ENCODE measurements at regions not wholly inside any gene's neighbourhood (a gene's known extent, or its start where the extent isn't known, plus 50 kb on each side); places are given as distances from the start of the nearest gene placed in this dataset.

DNA sequence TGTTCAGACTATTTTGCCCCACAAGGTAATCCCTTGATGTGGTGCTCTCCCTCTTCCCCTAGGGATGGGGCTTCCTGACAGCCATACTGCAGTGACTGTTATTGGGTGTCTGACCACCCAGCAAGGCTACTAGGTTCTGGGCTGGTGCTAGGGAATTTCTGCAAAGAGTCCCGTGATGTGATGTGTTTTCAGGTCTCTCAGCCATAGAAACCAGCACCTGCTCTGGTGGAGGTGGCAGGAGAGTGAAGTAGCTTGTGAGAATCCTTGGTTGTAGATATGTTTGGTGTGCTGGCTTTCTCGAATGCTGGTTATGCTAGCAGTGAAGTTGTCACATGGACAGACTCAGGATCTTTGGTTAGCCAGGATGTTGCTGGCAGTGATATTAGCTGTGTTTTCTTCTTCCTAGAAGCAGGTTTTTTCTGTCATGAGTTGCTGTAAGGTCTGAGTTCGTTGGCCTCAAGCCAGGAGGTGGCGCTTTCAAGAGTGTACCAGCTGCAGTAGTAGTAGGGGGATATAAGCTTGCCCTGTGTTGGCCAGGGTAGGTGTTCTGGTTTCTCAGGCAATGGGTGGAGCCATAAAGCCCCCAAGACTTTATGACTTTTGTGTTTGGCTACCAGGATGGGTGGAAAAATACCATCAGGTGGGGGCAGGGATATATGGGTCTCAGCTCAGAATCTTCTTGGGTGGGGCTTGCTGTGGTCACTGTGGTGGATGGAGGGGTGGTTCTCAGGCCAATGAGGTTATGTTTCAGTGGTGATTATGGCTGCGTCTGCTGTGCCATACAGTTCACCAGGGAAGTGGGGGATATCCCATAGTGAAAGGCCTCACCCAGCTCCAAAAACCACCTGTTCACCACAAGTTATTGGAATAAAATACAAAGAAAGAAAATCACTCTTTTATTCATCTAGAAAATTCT is 1112.3 kb downstream of the KCNT2 start:
- no peak for DNase-seq

DNA sequence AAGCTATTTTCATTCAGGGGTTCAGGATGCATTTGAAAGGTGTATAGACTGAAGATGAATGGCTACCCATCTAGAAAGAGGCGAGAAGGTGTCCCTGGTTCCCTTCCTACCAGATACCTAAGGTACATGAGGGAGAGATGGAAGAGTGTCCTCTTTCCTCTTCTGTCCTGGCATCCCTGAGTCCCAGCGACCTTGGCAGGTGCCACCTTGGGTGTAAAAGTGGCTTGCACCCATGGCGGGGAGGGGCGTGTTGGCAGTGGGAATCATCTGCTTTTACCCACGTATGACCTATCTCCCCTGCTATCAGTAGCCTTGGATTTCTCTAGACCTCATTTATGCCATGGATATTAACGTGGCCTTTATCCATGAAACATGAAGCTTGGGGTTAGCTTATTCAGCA is 1126.1 kb downstream of the KCNT2 start:
- no peak for DNase-seq

DNA sequence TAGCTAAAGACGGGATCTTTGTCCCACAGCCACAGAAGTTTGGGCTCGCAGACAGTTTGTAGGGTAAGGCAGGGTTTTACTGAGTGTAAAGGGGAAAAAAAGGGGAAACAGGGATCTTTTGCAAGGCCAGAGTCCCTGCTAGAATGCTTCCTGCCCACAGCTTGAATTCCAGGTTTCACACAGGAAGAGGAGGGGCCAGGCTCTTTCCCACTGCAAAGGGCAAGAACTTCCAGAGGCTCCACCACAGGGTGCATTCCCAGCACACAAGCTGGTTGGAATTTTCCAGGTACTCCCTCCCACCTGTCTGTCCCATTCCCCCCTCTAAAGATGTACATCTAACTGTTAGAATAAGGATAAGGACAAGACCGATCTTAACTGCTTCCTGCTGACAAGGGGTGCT is 1126.9 kb downstream of the KCNT2 start:
- DNase-seq: no peak

DNA sequence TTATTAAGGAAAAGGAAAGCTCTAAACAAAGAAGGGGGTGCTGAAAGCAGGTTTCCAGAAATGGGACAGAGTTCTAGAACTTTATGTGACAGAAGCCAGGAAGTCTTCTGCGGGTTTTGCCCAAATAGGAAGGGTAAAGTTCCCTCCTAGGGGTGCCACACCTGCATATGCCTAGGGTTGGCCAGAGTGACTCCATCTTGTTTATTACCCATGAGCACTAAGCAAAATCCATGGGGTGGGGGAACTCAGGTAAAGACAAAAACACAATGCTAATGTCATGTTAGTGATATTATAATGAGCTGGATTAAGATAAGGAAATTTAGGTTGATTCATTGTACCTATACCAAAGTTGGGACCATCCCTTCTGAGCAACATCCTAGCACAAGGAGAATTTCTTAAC is 1132.7 kb downstream of the KCNT2 start:
- no peak for DNase-seq

DNA sequence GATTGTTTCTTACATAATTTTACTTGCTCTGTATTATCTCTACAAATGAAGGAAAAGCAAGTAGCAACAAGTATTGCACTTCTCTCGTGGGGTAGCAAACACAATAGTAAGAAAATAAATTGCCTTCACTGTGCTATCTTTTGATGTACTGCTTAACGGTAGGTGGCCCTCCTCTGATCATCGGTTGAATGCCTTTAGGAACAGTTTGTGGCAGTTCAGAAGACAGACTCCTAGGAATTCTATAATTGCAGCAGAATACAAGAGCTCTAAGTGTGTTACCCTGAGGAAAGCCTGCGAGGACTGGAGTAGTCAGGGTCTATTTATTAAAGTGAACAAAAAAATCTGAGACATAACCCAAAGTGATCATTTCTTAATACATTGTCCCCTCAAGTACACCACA is 1135.9 kb downstream of the KCNT2 start:
- no peak for DNase-seq

DNA sequence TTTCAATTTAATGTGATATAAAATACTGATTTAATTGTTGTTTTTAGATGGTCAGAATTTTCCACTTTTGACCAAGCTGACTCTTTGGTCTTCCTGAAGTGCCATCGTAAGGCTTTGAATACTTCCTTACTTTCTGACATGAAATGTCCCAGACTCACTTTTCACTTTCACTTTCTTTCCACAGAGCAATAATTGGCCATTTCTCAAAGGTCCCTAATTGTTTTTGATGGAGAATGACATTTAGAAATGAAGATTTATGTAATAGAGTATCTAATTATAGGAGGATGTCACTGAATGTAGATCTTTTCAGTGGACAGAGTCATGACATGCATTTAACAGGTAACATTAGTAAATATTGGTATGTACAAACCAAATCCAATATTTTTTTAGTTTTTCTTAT is 1141.6 kb downstream of the KCNT2 start:
- DNase-seq: no peak

DNA sequence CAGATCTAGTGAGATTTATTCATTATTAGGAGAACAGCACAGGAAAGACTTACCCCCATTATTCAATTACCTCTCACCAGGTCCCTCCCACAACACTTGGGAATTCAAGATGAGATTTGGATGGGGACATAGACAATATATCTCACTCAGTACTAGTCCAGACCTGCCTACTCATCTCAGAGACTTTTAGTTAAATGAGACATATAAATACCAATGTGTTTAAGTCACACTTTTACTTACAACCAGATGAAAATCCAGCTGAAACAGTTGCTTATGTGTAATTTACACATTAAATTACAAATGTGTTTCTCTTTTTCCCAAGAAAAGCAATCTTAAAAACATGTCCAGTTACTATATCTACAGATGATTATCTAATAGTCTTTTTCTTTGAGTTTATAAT is 1145.6 kb downstream of the KCNT2 start:
- DNase-seq: no peak

DNA sequence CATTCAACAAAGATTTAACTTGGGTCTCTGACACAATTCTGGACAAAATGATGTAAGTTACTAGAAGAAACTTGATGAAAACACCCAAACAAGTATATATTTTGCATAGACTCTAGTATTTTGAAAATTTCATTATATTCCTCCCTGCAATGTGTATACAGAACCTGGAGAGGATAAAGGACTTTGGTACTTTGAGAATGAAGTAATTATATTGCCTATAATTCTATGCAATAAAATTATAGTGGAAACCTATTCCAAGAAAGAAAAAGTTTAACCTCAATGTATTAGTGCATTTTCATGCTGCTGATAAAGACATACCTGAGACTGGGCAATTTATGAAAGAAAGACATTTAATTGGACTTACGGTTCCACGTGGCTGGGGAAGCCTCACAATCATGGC is 1146.1 kb downstream of the KCNT2 start:
- DNase-seq: no peak

DNA sequence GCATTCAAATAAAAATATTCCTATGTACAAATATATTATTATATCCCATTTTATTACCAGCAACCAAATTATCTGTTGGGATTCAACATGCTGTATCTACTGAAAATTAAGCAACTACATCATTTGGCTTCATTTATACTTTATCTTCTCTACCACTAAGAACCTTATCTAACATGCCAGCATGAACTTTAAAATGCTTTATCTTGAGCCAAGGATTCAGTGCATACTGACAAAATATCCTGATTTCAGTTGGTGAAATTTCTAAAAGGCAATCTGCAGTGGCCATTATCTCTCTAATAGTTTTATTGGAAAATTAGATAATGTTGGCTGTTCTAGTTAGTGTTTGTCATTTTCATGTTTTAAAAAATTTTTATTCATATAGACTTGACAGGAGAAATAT is 1149.9 kb downstream of the KCNT2 start:
- no peak for DNase-seq

DNA sequence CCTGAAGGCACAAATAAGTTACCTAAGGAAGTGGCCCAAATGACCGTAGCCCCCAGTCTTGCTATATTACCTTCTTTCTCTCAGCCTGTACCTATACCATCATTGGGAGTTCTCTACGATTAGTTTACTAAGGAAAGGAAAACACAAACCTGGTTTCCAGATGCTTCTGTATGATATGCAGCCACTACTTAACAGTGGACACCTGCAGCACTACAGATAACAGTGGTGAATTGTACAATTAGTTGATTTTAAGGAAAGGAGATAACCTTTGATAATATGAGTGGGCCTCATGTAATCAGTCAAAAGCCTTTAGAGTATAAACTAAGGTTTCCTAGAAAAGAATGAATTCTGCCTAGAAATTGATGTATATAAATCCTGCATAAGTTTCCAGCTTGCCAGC is 1157.4 kb downstream of the KCNT2 start:
- DNase-seq: no peak

DNA sequence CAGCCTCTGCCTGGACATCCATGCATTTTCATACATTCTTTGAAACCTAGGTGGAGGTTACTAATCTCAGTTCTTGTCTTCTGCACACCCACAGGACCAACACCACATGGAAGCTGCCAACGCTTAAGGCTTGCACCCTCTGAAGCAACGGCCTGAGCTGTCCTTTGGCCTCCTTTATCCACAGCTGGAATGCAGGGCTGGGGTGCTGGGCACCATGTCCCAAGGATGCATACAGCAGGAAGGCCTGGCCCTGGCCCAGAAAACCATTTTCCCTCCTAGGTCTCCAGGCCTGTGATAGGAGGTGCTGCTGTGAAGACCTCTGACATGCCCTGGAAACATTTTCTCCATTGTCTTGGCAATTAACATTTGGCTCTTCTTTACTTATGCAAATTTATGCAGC is 1168.6 kb downstream of the KCNT2 start:
- no peak for DNase-seq

DNA sequence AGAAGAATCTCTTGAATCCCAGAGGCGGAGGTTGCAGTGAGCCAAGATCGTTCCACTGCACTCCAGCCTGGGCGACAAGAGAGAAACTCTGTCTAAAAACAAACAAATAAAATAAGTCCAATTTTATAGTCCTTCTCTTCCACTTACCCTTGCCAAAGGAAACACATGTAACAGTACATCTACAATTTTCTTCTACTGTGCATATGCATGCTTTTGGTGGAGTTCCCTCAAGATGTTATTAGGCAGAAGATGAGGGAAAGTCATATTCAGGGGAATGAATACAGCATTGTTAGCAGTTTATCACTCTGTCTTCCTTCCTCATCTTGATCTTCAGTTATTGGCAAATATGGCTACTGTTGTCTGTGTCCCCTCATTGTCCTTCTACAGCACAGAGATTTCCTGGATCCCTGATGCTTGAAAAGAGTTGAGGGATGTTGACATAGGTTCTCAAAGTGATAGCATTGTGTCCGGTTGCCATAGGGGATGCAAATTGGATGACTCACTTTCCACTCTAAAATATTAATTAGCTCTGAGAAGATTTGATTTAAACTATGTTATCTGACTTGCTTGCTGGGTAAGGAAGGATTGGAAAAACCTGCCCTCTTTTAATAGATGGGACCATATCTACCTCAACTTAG is 1173.6 kb downstream of the KCNT2 start:
- no peak for DNase-seq

DNA sequence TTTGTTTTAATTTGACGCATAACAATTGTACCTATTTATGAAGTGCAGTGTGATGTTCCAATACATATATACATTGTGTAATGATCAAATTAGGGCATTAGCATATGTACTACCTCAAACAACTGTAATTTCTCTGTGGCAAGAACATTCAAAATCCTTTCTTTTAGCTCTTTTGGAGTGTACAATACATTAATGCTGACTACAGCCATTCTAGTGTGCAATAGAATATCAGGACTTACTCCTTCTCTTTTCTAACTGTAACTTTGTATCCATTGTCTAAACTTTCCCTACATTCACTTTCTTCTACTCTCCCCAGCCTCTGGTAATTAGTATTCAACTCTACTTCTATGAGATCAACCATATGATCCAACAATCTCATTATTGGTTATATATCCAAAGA is 1177.4 kb downstream of the KCNT2 start:
- no peak for DNase-seq

DNA sequence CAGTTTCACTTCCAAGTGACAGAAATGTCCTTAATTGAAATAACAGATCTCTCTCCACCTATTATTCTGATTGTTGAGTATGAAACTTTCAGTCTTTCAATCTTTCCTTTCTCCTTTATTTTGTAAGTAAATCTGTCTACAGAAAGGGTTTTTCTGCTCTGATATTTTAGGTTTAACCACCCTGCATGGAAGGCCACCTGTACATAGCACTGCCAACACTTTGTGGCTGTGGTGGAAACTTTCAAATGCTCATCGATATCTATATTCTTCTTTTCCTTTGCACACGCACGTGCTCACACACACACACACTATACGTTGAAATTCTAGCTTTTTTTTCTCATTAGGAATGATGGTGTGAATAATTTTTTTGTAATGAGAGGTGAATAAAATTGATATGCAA is 1179.3 kb downstream of the KCNT2 start:
- DNase-seq: no peak

DNA sequence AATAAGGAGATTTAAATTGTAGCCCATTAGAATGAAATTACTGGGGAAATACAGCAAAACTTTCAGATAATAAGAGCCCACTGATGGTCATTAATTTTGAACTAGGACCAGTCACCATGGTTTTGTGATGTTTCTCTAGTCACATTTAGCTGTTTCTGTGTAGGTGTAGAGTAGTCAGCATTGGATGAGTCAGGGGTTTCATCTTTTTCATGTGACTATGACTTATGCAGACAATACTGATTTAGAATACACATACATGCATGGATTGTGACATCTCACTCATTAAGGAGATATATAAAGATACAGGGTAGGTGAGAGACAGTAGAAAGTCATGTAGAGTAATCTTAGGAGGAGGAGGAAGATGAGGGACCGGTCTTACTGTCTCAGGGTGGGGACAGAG is 1192.7 kb downstream of the KCNT2 start:
- no peak for DNase-seq

DNA sequence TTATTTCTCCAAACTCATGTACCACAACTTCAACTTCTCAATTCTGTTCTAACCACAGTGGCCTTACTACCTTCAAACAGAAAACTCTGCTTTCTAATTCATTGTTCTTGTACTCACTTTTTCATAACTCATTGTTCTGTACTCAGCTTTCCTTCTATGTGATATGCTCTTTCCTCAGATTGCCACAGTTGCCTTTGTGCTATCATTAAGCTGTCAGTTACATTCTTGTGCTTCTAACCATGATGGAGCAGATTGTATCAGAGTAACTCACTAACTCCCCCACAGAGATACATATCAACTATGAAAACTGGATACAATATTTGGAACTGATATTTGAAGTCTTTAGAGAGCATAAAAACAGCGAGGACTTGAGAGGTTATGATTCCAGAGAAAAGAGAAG is 1213.7 kb downstream of the KCNT2 start:
- DNase-seq: no peak

DNA sequence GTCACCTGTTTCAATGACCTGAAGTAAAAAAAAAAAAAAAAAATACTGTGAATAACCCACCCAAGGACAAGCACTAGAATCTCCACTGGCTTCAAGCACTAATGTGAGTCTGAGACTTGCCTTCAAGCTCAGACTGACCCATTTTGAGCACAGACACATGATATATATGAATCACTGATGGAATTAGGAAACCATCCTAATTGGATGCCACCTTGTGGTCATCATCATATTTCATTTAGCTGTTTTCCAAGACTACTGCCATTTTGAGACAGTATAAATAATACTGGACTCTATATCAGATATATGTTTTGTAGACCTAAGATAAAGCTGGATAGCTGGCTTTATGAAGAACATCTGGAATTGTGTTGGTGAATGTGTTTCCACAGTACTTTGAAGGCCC is 1232.0 kb downstream of the KCNT2 start:
- no peak for DNase-seq

DNA sequence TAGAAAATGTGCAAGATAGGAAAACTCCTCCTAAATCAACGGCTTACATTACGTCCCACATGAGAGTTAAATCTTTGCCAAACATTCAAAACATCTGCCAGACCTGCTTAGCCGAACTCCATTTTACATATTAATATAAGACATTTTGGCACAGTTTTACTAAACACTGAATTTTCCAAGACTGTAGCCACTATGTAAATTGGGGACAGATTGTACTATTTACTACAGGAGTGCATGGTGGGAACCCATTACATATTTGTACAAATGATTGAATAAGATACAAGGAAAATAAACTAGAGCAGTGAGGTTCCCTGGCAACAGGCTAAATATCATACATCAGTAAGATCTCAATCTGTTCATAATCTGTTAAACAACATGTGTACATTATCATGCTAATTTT is 1234.4 kb downstream of the KCNT2 start:
- no peak for DNase-seq

DNA sequence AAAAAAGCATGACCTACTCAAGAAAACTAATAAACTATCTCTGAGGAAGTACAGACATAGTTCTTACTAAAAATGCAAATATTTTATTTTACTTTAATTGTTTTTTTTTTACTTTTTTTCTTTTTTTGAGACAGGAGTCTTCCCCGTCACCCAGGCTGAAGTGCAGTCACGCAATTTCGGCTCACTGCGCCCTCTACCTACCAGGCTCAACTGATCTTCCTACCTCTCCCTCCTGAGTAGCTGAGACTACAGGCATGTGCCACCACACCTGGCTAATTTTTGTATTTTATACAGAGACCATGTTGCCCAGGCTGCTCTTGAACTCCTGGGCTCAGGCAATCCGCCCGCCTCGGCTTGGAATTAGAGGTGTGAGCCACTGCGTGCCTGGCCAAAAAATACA is 1263.1 kb downstream of the KCNT2 start:
- DNase-seq: no peak

DNA sequence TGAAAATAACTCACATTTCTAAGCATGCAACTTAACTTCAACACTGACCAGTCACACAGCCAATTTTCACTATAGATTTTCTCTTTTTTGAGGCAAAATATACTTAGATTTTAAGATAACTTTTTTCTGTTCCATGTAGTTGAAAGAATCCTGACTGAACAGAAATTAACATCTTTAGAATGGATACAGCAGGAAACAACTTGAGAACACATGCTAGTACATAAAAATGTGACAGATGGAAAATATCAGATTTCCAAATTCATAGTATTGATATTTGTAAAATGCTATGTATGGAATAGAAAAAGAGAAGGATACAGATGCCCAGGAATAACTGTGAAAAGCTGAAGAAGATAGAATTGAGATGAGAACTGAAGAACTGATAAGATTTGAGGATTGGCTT is 1270.6 kb downstream of the KCNT2 start:
- no peak for DNase-seq

DNA sequence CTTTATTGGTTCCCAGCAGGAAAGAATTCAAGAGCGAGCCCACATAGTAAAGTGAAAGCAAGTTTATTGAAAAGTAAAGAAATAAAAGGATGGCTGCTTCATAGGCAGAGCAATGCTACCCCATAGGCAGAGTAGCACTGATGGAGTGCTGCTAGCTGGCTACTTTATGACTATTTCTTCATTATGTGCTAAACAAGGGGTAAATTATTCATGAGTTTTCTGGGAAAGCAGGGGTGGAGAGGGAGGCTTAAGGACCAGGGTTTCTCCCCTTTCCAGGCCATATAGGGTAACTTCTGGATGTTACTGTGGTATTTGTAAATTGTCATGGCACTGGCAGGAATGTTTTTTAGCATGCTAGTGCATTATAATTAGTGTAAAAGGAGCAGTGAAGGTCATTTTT is 1271.4 kb downstream of the KCNT2 start:
- no peak for DNase-seq

DNA sequence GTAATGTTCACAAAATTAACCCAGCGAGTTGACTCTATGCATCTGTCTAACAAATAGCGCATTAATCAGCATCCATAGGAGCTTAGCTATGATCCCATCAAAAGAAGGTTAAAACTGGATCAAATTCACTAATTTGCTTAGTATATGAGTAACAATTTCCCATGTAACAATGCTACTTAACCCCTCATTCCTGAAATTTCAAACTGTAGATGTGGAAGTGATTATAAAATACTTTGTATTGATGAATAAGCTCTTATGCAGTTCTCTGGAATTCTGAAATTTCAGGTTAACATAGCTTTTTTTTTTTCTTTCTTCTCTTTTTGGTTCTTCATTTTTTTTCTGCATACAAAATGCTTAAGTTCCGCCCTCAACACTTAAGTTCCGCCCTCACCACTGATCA is 1272.7 kb downstream of the KCNT2 start:
- DNase-seq: no peak

DNA sequence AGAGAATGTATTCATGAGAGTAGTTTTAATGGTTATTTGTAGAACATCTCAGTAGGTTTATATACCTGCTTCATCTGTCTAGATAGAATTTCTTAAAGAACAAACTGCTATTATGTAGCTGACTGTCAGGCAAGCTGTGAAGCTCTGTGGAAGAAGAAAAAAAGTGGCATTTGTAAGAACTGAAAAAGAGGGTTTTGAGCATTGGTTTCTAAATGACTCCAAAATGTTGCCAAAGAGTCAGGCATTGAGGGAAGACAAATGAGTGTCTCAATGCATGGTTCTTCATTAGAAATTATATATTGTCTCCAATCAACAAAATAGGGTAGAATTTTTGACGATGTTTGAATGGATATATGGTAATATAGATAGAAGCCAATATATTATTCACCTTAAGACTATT is 1276.1 kb downstream of the KCNT2 start:
- no peak for DNase-seq

DNA sequence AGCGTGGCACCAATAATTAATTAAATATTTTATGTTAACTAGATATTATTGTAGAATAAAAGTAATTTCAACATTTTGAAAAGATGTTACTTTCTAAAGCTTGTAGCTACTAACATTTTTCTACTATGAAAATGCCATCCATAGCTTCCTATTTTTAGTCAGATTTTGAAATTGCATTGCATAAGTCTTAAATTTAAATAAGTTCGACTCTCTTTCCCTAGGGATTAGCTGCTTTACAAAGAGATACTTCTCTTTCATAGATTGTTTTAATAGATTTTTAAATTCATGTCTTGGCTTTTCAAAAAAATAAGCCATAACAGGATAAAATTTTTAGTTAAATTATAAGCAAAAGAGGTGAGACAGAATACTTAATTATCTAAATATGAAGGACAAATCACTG is 1279.6 kb downstream of the KCNT2 start:
- DNase-seq: no peak

DNA sequence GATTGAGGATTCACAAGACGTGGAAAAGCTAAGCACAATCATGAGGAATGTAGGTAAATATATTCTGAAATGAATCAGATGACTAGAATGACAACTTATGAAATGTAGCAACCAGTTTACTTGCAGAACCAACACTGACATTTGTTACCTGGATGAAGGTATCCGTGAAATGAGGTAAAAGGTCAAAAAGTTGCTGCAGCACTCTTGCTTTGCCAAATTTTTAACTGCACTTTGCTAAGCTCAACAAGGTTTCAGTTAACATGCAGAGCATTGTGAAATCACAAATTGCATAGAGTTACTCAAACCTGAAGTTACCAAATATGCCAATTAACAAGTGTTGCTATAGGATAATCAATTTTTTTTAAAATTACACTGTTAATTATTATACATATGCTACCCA is 1280.1 kb downstream of the KCNT2 start:
- DNase-seq: no peak
